ENCODE measurements at regions not wholly inside any gene's neighbourhood (a gene's known extent, or its start where the extent isn't known, plus 50 kb on each side); places are given as distances from the start of the nearest gene placed in this dataset.

DNA sequence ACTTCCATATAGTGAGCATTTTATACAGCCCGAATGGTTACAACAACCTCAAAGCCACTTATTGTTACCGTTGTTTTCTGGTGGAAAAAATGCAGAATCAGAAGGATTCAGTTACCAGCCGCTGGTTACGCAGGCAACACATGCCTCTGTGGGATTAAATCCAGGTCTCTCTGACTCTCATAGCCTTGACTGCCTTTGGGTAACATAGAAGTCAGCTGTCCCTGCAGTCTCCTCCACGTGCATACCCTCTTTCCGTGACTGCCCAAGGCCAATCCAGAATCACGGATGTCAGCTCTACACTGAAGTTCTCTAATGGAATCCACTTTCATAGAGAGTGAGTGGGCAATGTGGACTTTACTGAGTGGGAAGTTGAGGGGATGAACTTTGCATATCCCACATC, 189.5 kb upstream of the DNAJC19 start:
- H3K4me1 ChIP-seq (ENCODE audit: insufficient read depth, low read length), result no peaks in the 10 kb centered on the region
- no peaks in the 10 kb centered on the region for H3K27me3 ChIP-seq (ENCODE audit: insufficient read depth, low read length, poor library complexity)
- H3K9ac ChIP-seq (ENCODE audit: low read depth, low read length), result no peak overlapping the region
- no peak for DNase-seq
- H2AFZ ChIP-seq (ENCODE audit: low read depth, low read length), result no peak overlapping the region
- no peak for TF ChIP-seq CTCF (IDR thresholded peaks at IDR 0.05; ENCODE audit: borderline replicate concordance, extremely low read depth, low read length, poor library complexity, severe bottlenecking)
- no peak for TF ChIP-seq EZH2 (IDR thresholded peaks at IDR 0.05; ENCODE audit: borderline replicate concordance, low read depth, low read length, severe bottlenecking)
- no peaks in the 10 kb centered on the region for H3K79me2 ChIP-seq (ENCODE audit: insufficient read depth, low read length)
- H3K36me3 ChIP-seq (ENCODE audit: insufficient read depth, low read length), result no peaks in the 10 kb centered on the region
- no peak overlapping the region for H3K27ac ChIP-seq (ENCODE audit: low read length)
- H3K4me2 ChIP-seq (ENCODE audit: insufficient read depth, low read length), result no peak overlapping the region
- ATAC-seq (ENCODE audit: insufficient read depth, low read depth), result no peak
- H3K4me3 ChIP-seq (ENCODE audit: low read depth in 1 of 2, low read length in 2 of 2), result no peak overlapping the region
- H3K9me3 ChIP-seq (ENCODE audit: insufficient read depth, low read length, severe bottlenecking), result no peaks in the 10 kb centered on the region
- H4K20me1 ChIP-seq (ENCODE audit: insufficient read depth, low read length), result no peaks in the 10 kb centered on the region

DNA sequence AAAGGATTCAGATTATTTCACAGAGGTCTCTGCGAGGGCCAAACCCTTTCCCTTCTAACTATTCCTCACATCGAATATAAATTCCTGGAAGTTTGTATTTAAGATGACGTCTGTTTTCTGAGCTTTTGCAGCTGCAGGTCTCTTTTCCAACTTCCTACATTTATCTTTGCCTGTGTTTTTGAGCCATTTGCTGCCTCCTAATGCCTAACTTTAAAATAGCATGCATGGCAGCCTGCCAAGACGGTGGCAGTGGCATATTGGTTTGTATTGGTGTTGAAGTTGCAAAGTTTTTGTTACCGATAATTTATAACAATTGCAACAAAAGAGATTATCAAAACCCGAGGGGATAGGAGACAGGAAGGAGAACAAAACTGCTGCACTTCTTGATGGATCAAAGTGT, 187.1 kb upstream of the DNAJC19 start:
- Histone ChIP-seq H3K9ac (ENCODE audit: low read depth, low read length) (no peak overlapping the region), H4K20me1 (ENCODE audit: insufficient read depth, low read length) (no peaks in the 10 kb centered on the region), H3K27me3 (ENCODE audit: insufficient read depth, low read length, poor library complexity) (no peaks in the 10 kb centered on the region), H3K79me2 (ENCODE audit: insufficient read depth, low read length) (no peaks in the 10 kb centered on the region), H3K27ac (ENCODE audit: low read length) (no peak overlapping the region), H3K36me3 (ENCODE audit: insufficient read depth, low read length) (no peaks in the 10 kb centered on the region), H3K4me3 (ENCODE audit: low read depth in 1 of 2, low read length in 2 of 2) (no peak overlapping the region), H2AFZ (ENCODE audit: low read depth, low read length) (no peak overlapping the region), H3K4me2 (ENCODE audit: insufficient read depth, low read length) (no peak overlapping the region), H3K9me3 (ENCODE audit: insufficient read depth, low read length, severe bottlenecking) (no peaks in the 10 kb centered on the region), H3K4me1 (ENCODE audit: insufficient read depth, low read length) (no peaks in the 10 kb centered on the region)
- TF ChIP-seq CTCF (IDR thresholded peaks at IDR 0.05; ENCODE audit: borderline replicate concordance, extremely low read depth, low read length, poor library complexity, severe bottlenecking) (peak; percentile 62), EZH2 (IDR thresholded peaks at IDR 0.05; ENCODE audit: borderline replicate concordance, low read depth, low read length, severe bottlenecking) (no peak)
- no peak for ATAC-seq (ENCODE audit: insufficient read depth, low read depth)
- DNase-seq, result peak; percentile 47

DNA sequence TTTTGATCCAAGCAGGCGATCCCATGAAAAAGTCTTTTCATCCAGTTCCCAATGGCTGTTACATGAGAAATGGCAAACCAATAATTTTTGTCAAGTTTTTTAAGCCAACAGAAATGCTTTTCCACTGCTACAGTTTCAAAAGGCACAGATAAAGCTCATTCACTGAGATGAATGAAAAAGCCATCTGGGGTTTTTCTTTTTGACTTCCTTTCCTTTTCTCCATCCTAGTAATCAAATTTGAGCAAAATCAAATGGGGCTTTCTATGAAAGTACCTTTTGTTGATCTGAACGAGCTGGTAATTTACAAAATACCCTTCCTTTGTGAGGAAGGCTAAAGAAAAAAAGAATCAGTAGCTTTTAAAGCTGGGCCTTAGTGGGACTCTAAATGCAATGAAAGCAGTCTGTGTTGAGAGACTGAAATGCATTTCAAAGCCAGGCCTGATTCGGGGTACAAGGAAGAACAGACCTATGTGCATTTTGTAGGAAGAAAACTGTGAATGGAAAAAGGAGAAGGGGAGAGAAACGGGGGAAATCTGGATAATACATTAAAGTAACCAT, 185.2 kb upstream of the DNAJC19 start:
- no peak for ATAC-seq (ENCODE audit: insufficient read depth, low read depth)
- Histone ChIP-seq H3K79me2 (ENCODE audit: insufficient read depth, low read length) (no peaks in the 10 kb centered on the region), H3K4me3 (ENCODE audit: low read depth in 1 of 2, low read length in 2 of 2) (no peak overlapping the region), H2AFZ (ENCODE audit: low read depth, low read length) (no peak overlapping the region), H3K9ac (ENCODE audit: low read depth, low read length) (no peak overlapping the region), H3K4me2 (ENCODE audit: insufficient read depth, low read length) (no peak overlapping the region), H4K20me1 (ENCODE audit: insufficient read depth, low read length) (no peaks in the 10 kb centered on the region), H3K27me3 (ENCODE audit: insufficient read depth, low read length, poor library complexity) (no peaks in the 10 kb centered on the region), H3K9me3 (ENCODE audit: insufficient read depth, low read length, severe bottlenecking) (no peaks in the 10 kb centered on the region), H3K36me3 (ENCODE audit: insufficient read depth, low read length) (no peaks in the 10 kb centered on the region), H3K27ac (ENCODE audit: low read length) (no peak overlapping the region), H3K4me1 (ENCODE audit: insufficient read depth, low read length) (no peaks in the 10 kb centered on the region)
- no peak for DNase-seq
- no peak for TF ChIP-seq EZH2 (IDR thresholded peaks at IDR 0.05; ENCODE audit: borderline replicate concordance, low read depth, low read length, severe bottlenecking)
- no peak for TF ChIP-seq CTCF (IDR thresholded peaks at IDR 0.05; ENCODE audit: borderline replicate concordance, extremely low read depth, low read length, poor library complexity, severe bottlenecking)

GRCh38 chr3:181174022-181174421, 184.5 kb upstream of the DNAJC19 start:
- Histone ChIP-seq H3K4me1 (ENCODE audit: insufficient read depth, low read length) (no peaks in the 10 kb centered on the region), H3K9ac (ENCODE audit: low read depth, low read length) (no peak overlapping the region), H3K4me3 (ENCODE audit: low read depth in 1 of 2, low read length in 2 of 2) (no peak overlapping the region), H3K4me2 (ENCODE audit: insufficient read depth, low read length) (no peak overlapping the region), H3K9me3 (ENCODE audit: insufficient read depth, low read length, severe bottlenecking) (no peaks in the 10 kb centered on the region), H3K27ac (ENCODE audit: low read length) (no peak overlapping the region), H3K36me3 (ENCODE audit: insufficient read depth, low read length) (no peaks in the 10 kb centered on the region), H3K27me3 (ENCODE audit: insufficient read depth, low read length, poor library complexity) (no peaks in the 10 kb centered on the region), H4K20me1 (ENCODE audit: insufficient read depth, low read length) (no peaks in the 10 kb centered on the region), H3K79me2 (ENCODE audit: insufficient read depth, low read length) (no peaks in the 10 kb centered on the region), H2AFZ (ENCODE audit: low read depth, low read length) (no peak overlapping the region)
- DNase-seq, result no peak
- no peak for TF ChIP-seq CTCF (IDR thresholded peaks at IDR 0.05; ENCODE audit: borderline replicate concordance, extremely low read depth, low read length, poor library complexity, severe bottlenecking)
- TF ChIP-seq EZH2 (IDR thresholded peaks at IDR 0.05; ENCODE audit: borderline replicate concordance, low read depth, low read length, severe bottlenecking), result no peak
- no peak for ATAC-seq (ENCODE audit: insufficient read depth, low read depth)
